Activated CD8-positive, alpha-beta memory T cell treated with anti-CD3 and anti-CD28 coated beads for 4 hours (primary cell): ENCODE measurements at regions not wholly inside any gene's neighbourhood (a gene's known extent, or its start where the extent isn't known, plus 50 kb on each side); places are given as distances from the start of the nearest gene placed in this dataset.

Experiments
- DNase-seq, 2 donors: peaks; one replicate each; pipeline ENCODE4 v3.0.0-alpha.2; 2020; ENCODE audit warnings: low read depth in 2 of 2

DNA sequence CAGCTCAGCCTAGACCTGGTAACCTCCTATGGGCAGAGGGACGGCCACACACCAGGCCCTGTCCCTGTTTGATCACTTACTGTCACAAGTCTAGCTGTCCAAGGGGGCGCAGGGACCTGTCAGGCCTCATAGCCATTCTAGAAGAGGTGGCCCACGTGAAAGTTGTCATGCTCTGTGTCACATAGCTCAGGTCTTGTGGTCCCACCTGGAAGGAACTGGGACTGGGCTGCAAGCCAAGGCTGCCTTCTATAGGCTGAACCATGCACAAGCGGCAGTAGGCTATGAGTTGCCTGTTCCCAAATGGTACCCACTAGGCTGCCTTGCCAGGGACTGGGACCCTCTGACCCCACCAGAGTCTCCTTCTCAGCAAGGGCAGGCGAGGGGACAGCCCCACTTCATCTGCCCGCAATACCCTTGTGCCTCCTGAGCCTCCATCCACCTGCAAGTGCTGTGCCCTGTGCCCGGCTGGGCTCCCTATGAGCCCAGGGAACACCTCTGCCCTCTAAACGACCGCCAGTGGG lies 177.5 kb downstream of the ANAPC1 start:
- no peak for DNase-seq

DNA sequence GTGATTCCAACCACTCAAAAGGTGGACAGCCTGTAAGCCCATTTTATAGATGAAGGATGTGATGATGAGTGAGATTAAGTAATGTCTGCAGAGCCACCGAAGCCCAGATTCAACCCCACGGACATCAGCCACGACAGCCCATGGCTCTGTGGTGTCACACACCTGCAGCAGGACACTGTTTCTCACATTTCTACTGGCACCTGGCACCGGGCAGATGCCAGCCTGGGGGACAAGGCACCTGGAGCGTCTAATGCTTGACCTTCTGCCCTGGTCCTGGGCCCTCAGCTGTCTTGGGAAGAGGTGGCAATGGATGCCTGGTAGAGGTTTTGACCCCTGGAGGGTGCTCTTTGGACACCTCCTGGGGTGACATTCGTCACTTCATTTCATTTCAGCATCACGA lies 176.3 kb downstream of the ANAPC1 start:
- no peak for DNase-seq

DNA sequence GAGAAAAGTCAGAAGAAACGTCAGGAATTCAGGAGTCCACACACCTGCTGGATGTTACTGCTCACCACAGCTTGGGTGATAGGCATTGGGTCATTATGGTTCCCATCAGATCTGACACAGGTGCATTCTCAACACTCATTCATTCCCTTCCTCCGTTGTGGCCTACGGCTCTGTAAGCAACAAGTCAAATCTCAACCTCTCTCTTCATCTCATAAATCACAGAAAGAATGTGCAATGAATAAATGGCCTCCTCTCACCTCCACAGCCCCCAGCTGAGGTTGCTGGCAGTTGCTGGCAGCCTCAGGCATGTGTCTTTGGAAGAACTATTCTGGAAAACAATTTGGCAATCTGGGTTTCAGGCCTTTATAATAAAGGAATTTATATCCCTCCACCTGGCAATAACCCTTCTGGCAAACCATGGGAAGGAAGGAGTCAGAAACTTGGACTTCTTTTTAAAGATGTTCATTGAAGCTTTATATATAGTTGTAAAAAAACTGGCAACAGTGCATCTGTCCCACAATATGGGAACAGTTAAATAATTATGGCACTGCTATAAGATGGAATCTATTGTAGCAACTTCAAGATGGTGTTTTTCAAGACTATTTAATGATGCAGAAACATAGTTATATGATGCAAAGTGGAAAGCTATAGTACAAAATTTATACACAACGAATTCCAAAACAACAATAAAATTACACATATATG lies 175.4 kb downstream of the ANAPC1 start:
- DNase-seq: no peak

DNA sequence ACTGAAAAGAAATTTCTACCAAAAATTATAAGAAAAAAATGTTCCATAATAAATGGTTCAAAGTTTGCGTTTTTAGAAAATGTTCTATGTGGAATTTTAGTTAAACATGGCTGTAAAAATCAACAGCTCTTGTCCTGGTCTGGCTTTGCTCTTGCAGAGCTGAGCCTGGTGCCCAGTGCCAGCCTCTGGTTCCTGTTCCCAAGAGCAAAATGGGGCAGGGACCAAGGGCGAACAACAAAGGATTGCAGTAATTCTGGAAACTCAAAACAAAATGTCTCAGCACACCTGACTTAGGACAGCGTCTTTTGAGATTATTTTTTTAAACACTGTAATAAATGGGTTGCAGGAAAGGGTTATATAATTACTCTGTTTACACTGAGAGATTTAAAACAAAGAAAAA lies 174.7 kb downstream of the ANAPC1 start:
- DNase-seq: no peak

DNA sequence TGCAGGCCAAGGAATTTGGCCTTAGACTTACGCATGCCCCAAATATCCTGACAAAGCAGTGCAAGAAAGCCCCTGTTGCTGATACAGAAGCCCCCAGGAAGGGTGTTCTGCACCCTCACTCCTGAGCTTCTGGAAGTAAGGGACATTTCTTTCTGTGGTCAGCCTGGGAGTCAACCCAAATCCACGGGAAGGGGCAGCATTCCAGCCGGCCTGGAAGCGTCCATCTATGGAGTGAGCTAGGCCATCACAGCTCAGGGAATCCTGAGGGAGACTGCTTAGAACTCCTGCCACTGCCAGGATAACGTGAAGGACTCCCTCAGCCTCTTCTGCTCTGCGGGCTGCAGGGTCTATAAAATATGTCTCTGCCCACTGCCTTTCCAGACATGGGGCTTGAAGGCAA lies 173.9 kb downstream of the ANAPC1 start:
- no peak for DNase-seq

DNA sequence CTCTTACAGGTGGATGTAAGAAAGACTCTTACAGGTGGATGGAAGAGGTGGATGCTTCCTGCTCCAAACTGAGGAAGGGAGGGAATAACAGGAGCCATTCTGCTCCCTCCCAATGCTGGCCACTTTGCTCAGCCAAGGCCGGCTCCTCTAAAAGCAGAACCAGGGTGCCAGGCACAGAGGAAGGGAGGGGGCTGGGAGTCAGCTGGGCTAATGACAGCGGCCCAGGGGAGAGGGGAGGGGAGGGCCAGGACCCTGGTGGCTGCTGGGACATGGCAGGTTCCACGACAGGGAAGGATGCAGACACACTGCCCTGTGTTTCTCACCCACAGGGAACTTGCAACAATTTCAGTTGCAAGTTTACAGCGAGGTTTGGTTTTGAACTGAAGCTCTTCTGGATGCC lies 173.4 kb downstream of the ANAPC1 start:
- DNase-seq: no peak

DNA sequence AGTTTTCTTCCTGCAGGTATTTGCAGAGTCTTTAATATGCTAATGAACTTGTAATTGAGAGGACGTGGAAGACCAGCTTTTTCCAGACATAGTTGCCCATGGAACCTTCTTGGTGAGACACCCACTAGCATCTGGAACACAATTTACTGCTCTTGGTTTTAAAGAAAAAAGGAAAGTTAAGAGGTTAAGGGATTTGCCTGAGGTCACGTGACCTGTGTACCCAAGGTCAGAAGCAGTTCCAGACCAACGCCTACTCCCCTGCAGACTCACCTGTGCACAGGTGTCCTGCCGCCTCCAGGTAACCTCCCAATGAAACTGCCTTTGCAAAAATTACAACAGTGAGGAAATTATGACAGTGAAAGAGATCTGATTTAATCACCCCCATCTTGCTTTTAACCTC lies 172.7 kb downstream of the ANAPC1 start:
- no peak for DNase-seq

DNA sequence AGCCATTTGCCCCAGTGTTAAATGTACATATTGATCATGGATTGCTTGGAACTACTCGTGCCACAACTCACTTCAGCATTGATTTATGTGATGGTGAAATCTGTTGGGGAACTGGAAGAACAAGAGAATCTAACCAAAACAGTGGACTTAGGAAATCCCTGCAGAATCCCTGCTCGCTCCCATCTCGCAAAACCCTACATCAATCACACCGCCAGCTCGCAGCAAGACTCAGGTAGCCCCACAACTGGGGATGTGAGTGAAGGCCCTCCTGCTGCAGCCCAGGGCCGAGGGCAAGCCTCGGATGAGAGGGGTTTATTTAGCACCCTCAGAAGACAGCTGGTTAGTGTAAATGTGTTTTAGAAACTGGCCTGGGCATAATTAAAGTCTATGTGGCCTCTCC lies 171.6 kb downstream of the ANAPC1 start:
- no peak for DNase-seq

DNA sequence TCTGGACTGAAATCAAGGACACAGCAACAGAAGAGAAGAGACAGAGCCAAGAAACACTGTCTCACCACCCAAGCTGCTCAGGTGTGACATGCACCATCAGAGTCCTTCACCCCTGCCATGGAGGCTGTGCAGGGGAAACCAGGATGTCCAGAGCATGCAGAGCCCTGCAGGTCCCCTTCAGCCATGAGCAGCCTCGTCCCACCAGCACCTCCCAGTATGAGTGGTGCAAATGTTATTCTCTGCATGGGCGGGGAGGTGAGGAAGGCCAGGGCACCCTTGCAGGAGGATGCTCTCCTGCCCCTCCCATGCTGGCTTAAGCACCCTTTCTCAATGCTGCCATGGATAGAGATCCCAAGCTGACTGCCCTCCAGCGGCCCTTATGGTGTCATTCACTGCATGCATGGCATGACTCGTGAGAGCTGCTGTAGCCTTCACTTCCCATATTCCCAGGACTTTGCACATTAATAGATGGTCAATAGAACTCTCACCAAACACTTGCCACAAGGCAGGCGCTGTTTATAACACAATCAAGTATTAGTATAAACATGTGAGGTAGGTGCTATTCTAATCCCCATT lies 171.0 kb downstream of the ANAPC1 start:
- DNase-seq: no peak

DNA sequence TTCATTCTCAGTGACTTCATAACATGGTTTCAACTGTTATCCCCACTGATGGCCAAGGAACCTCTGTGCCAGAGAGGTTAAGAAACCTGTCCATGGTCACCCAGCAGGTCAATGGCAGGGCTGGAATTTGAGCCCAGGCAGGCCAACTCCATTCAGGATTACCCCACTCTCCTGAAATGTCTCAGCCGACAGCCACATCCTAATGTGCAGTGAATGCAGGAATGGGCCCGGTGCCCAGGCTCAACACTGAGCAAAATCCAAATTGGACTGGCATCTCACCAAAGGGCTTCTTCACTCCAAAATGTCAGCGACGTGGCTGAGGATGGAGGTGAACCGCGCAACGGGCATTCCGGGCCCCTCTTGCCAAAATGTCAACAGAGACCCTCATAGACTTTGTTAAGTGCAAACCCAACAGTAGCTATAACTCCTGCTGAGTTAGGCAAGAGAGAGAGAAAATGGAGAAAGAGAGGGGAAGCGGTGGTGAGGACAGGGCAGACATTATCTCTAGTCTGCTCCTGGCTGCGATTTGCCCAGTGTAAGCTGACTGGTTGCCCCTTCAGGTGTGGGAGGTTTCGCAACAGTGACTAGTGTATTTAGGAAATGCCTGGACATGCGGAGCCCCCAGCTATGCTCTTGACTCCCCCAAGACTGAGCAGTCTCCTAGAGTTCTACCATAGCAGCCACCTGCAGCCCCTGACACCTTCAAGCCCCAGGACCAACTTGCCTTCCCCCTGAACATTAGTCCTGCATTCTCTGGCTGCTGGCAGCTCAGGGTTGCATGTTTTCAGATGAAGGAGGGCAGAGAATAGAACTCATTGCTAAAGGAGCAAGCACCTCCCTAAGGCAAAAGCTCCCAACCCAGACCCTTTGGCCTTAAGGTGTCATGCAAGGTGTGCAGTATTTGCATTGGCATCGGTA lies 167.7 kb downstream of the ANAPC1 start:
- DNase-seq: no peak

DNA sequence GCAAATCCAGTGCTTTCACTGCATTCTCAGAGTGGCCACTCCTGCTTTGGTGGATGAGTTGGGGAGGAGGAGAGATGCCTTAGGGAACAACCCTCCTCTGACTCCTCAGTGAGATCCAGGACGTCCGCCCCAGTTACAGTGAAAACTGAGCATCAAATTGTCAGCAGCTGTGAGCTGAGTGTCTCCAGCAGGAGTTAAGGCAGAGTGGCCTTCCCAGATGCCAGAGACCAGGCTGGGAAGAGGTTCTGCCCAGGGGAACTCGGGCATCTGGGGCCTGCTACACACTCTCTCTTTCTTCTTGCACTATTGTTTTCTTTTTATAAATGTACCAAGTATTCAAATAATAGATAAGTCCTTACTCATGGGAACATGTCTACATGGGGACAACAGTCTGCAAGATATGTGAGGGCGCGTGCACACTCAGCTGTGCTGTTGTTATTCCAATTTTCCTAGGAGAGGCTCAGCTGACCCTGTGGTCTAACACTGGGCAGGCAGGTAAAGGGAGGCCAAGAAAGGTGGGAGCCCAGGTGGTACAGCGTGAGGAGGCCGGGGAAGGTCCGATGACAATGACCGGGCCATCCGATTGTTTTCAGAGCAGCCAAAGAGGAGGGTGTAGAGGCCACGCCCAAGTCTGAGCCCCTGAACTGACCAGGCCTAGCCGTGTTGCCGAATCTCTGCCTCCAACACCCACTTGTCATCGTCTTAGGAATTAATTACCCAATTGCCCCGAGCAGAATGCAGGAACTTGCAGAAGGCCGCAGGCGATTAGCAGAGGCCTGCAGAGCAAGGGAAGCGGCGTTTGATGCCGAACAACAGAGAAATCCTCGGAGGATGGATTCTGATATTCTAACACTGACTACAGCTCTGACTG lies 166.9 kb downstream of the ANAPC1 start:
- DNase-seq: no peak
